ENCODE measurements at regions not wholly inside any gene's neighbourhood (a gene's known extent, or its start where the extent isn't known, plus 50 kb on each side); places are given as distances from the start of the nearest gene placed in this dataset.

DNA sequence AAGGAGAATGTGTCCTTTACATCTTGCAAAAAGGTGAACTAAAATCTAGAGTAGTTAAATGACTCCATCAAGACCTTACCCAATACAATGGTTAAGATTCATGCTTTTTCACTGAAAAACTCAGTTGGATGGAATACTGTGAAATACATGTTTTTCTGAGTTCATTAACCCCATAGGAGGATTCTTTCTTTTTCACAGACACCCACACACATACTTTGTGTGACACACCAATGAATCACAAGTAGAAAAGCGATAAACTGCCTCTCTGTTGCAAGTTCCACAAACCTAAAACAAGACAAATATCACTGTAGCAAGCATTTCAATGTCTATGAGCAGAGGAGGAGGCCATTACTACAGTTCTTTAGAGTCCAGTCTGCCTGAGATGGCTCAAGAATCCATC lies 258.8 kb upstream of the CDH5 start:
- TF ChIP-seq POLR2A (IDR thresholded peaks at IDR 0.05) (no peak), CTCF (IDR thresholded peaks at IDR 0.05) (no peak)
- no peak overlapping the region for H3K4me3 ChIP-seq (replicated peaks in 1 of 3)
- H3K9me3 ChIP-seq = no peaks in the 10 kb centered on the region
- no peaks in the 10 kb centered on the region for H3K36me3 ChIP-seq
- no peaks in the 10 kb centered on the region for H3K4me1 ChIP-seq
- DNase-seq = no peak
- H3K27ac ChIP-seq = no peak overlapping the region
- H3K27me3 ChIP-seq = no peaks in the 10 kb centered on the region
- intact Hi-C loops (cut with DNase I) = no loop called here
- 67 to 89% methylated on average over 1 of the region's 1 CpG for WGBS, 2 donors

DNA sequence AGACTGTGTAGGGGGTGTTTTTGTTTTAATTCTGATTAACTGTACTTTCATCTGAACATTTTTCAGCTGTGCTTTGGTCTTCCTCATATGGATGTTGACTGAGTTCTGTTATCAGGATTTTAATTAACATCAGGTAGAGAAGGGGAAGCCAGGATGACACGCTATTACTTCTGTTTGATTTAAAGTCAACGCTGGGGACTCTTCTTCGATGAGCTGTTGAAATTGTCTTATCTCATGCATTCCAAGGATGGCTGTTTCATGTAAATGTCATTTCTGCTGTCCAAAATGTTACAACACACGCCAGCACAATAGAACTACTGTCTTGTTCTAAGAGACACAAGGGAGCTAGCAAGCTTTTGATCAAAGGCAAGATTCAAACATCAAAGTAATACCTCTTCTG lies 263.3 kb upstream of the CDH5 start:
- Histone ChIP-seq H3K27me3 (no peaks in the 10 kb centered on the region), H3K36me3 (no peaks in the 10 kb centered on the region), H3K27ac (no peak overlapping the region), H3K4me1 (no peaks in the 10 kb centered on the region), H3K4me3 (replicated peaks in 1 of 3) (no peak overlapping the region), H3K9me3 (no peaks in the 10 kb centered on the region)
- TF ChIP-seq POLR2A (IDR thresholded peaks at IDR 0.05) = no peak
- TF ChIP-seq CTCF (IDR thresholded peaks at IDR 0.05) = no peak
- intact Hi-C loops (cut with DNase I) = no loop called here
- 66 to 72% methylated on average over 4 of the region's 4 CpGs for WGBS, 2 donors
- DNase-seq = no peak

- Histone ChIP-seq H3K9me3 (no peaks in the 10 kb centered on the region), H3K4me3 (replicated peaks in 1 of 3) (no peak overlapping the region), H3K4me1 (no peaks in the 10 kb centered on the region), H3K36me3 (no peaks in the 10 kb centered on the region), H3K27me3 (no peaks in the 10 kb centered on the region), H3K27ac (no peak overlapping the region)
- TF ChIP-seq CTCF (IDR thresholded peaks at IDR 0.05) = no peak
- no peak for TF ChIP-seq POLR2A (IDR thresholded peaks at IDR 0.05)
- WGBS, 2 donors = 88 to 92% methylated on average over 4 of the region's 4 CpGs
- intact Hi-C loops (cut with DNase I) = no loop called here
- DNase-seq = no peak
Observed at GRCh38 chr16:66099306-66099705, 267.2 kb upstream of the CDH5 start.

GRCh38 chr16:66097751-66098150 lies 268.7 kb upstream of the CDH5 start:
- Histone ChIP-seq H3K27me3 (no peaks in the 10 kb centered on the region), H3K4me1 (no peaks in the 10 kb centered on the region), H3K9me3 (no peaks in the 10 kb centered on the region), H3K4me3 (replicated peaks in 1 of 3) (no peak overlapping the region), H3K27ac (no peak overlapping the region), H3K36me3 (no peaks in the 10 kb centered on the region)
- DNase-seq = no peak
- intact Hi-C loops (cut with DNase I) = no loop called here
- TF ChIP-seq CTCF (IDR thresholded peaks at IDR 0.05) = no peak
- TF ChIP-seq POLR2A (IDR thresholded peaks at IDR 0.05) = no peak
- 42 to 58% methylated on average over 6 of the region's 6 CpGs for WGBS, 2 donors

DNA sequence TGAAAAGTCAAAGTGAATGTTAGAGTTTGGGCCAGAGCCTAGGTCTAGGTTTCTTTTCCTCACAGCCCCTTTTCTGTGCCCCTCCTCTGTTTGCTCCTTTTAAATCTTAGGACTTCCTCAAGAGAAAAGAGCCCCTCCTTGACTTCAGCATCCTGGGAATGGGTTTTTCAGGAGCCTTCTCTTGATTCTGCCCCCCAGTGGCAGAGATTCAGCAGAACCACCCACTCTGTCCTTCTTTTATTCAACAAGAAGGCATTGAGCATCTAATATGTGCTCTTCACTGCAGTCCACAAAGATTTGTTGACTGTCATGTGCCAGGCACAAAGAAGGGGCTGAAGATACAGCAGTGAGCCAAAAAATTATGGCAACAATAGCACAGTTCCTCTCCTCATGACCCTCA lies 270.8 kb upstream of the CDH5 start:
- intact Hi-C loops (cut with DNase I) = no loop called here

More for the DNA sequence above, 270.8 kb upstream of the CDH5 start:
- TF ChIP-seq CTCF (IDR thresholded peaks at IDR 0.05) (no peak), POLR2A (IDR thresholded peaks at IDR 0.05) (no peak)
- DNase-seq = no peak
- H3K9me3 ChIP-seq = no peaks in the 10 kb centered on the region
- no peaks in the 10 kb centered on the region for H3K27me3 ChIP-seq
- no peaks in the 10 kb centered on the region for H3K4me1 ChIP-seq
- H3K27ac ChIP-seq = no peak overlapping the region
- H3K36me3 ChIP-seq = no peaks in the 10 kb centered on the region
- H3K4me3 ChIP-seq (replicated peaks in 1 of 3) = no peak overlapping the region
